ENCODE measurements at regions not wholly inside any gene's neighbourhood (a gene's known extent, or its start where the extent isn't known, plus 50 kb on each side); places are given as distances from the start of the nearest gene placed in this dataset.
A peak's percentile ranks its signal among the peaks of the same experiment; 100 is the strongest.
"Not testable (repeated sequence)": the region's sequence is repeated elsewhere in the genome, so short reads cannot be mapped to it uniquely, and the experiment has no call there.

GRCh38 chr6:118367314-118367713 is 180.8 kb upstream of the PLN start:
- DNase-seq = no peak

DNA sequence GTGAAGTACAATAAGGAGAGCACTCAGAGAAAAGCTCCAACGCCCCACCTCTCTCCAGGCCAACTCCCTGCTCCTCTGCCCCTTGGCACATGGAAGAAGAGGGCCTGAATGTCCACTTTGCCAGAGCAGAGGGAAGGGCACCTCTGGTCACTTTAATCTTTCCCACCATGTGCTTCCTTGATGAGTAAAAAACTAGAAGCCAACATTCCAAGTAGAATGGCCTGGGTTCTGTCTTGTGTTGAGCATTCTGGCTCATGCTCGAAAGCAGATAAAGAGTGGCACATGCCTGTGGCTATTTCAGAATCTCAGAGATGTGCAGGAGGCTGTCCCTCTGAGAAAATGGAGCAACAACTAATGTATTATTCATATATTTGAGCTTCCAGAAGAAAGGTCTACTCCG is 177.4 kb upstream of the PLN start:
- DNase-seq = no peak

- DNase-seq = no peak
These were observed 176.1 kb upstream of the PLN start for GRCh38 chr6:118371955-118372354.

DNA sequence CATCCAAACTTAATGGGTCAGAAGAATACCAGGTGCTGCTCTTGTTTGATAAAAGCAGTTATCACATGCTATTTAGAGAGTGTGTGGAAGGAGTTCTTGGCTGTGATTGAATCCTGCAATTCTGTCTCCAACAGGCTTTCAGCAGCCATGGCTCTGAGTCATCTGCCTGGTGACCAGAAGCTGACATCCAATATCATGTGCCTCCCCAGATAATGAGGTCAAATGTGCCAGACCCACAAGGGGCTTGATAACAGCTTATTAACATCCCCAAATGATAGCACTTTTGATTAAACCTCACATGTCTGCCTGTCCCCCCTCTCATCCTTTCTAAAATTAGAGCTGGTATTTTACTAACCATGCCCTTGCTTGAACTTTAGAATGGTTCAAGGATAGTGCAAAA is 175.7 kb upstream of the PLN start:
- DNase-seq = no peak

- no peak for DNase-seq
These were observed 170.2 kb upstream of the PLN start for GRCh38 chr6:118377711-118378414.

DNA sequence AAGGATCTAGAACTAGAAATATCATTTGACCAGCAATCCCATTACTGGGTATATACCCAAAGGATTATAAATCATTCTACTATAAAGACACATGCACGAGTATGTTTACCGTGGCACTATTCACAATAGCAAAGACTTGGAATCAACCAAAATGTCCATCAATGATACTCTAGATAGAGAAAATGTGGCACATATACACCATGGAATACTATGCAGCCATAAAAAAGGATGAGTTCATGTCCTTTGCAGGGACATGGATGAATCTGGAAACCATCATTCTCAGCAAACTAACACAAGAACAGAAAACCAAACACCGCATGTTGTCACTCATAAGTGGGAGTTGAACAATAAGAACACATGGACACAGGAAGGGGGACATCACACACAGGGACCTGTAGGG is 167.5 kb upstream of the PLN start:
- DNase-seq = not testable (repeated sequence)

- DNase-seq = no peak
These were observed 166.0 kb upstream of the PLN start for GRCh38 chr6:118382126-118382525.

DNA sequence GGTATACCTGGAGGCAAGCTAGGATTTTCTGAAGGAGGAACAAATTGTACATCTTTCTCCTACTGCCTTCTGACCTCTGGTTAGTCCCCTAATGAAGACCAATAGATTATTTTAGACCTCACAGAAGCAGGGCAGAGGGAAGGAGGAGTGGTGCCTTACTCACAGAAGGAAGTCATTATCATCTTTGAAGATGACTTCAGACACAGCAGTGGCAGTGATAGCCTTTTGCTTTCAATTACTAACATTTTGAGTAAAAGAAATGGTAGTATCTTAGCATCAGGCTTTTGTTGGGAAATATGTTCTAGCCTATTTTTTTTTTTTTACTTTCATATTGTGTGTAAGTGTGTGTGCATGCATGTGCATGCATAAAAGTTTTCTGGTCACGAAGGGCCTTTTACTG is 164.2 kb upstream of the PLN start:
- no peak for DNase-seq

DNA sequence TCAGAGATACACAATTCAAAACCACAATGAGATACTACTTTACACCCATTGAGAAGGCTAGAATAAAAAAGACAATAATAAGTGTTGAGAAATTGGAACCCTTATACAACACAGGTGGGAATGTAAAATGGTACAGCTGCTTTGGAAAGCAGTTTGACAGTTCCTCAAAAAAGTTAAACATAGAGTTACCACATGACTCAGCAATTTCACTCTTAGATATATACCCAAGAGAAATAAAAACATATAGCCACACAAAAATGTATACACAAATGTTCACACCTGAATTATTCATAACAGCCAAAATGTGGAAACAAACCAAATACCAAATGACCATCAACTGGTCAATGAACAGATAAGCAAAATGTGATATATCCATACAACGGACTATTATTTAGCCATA is 161.1 kb upstream of the PLN start:
- DNase-seq = no peak

DNA sequence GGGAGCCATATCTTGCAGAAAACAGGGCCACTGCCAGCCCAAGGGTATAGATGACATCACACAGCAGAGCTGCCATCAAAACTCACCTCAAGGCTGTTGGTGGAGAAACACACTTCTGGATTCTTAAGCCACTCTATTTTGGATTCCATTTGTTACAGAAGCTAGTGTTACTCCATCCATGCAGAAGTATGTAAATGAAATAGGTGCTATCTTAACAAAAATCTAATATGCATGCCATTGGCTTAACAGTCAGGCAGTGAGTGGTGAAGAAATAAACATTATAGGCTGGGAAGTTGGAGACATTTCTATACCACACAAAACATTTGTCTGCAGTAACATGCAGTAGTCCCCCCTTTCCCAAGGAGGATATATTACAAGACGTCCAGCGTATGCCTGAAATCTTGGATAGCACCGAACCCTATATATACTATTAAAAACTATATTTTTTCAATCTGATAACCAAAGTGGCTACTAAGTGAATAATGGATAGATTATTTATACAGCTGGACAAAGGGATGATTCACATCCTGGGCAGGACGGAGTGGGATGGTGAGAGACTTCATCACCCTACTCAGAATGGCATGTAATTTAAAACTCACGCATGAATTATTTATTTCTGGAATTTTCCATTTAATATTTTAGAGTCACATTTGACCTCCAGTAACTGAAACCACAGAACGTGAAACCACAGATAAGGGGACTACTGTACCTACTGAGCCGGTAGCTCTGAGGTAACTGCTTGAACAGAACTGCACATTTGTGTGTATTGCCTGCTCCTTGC is 160.0 kb upstream of the PLN start:
- DNase-seq = peak; percentile 90

GRCh38 chr6:118391086-118391485 is 157.0 kb upstream of the PLN start:
- peak; percentile 18 for DNase-seq

DNA sequence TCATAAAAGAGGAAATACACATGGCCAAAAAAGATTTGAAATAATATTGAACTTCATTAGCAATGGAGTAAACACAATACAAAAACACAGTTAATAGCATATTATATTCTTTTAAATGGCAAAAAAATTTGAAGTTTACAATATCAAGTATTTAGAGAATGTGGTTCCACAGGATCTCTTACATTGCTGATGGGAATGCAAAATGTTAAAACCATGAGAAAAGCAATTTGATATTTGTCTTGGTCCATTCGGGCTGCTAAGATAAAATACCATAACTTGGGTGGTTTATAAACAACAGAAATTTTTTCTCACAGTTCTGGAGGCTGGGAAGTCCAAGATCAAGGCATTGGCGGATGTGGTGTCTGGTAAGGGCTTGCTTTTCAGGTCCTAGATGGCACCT is 154.0 kb upstream of the PLN start:
- no peak for DNase-seq

GRCh38 chr6:118396969-118397368 is 151.1 kb upstream of the PLN start:
- DNase-seq = no peak

- no peak for DNase-seq
These were observed 150.2 kb upstream of the PLN start for GRCh38 chr6:118397671-118398465.

DNA sequence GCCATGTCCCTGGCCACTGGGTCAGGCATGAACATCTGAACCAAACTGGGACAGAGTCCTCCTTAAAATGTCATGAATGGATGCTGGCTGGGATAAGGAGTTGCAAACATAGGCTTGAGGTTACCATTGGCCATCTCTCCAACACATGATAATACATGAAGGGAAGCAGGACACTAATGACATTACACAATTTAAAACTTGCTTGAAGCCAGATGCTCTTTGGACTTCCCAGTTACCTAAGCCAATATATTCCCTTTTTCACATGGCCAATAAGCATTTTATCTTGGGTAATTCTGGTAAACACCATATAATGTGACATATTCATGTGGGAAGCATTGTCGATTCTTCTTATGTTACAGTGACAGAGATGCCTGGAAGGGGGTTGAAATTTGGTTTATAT is 148.0 kb upstream of the PLN start:
- no peak for DNase-seq

DNA sequence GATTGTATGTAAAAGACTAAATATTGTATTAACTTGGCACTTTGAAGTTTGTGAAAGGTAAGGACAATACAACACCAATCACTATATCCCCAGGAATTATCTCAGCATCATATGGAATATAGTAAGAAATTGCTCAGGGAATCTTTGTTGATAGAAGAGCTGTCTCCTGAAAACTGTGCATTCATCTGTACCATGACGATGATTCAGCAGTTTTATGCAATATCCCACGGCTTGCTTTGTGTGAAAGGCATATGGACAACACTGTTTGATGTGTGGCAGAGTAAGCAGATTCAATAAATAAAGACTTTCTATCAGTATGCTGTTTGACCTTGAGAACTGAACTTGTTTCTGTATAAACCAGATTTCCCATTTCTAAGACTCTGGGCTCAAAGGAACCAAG is 147.5 kb upstream of the PLN start:
- DNase-seq = peak; percentile 9

DNA sequence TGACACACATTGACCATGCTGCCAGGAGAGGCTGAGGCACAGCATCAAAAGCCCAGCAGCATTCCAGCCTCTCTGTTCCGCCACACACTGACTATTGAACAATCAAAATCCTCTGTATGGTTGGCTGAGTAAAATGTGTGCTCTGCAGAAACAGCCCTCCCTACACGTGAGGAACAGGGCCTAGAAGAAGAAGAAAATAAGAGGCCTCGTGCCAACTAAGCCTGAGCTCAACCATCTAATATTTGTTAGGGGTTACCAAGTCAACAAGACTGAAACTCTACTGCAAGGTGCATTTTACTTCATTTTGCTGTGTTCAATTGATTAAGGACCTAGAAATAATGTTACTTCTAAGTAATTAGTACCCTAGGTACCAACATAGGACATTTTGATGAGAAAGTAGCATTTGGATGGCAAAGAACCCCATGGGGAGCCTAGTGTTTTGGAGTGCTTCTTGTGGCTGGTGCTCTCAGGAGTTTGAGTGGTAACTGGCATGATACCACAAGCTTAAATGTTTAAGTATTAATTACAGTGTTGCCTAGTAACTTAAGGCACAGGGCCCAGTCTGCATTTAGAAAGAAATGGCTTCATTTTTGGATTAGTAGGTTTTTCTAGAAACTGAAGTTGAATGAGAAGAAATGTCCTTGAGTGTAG is 146.6 kb upstream of the PLN start:
- no peak for DNase-seq

- DNase-seq = peak; percentile 53
These were observed 145.1 kb upstream of the PLN start for GRCh38 chr6:118403036-118403435.

- DNase-seq = no peak
These were observed 139.2 kb upstream of the PLN start for GRCh38 chr6:118408863-118409262.

DNA sequence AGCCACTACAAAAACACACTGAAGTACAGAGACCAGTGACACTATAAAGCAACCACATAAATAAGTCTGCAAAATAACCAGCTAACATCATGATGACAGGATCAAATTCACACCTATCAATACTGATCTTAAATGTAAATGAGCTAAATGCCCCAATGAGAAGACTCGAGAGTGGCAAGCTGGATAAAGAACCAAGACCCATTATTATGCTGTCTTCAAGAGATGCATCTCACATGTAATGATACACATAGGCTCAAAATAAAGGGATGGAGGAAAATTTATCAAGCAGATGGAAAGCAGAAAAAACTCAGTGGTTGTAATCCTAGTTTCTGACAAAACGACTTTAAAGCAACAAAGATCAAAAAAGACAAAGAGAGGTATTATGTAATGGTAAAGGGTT is 138.1 kb upstream of the PLN start:
- no peak for DNase-seq
